ENCODE measurements at regions not wholly inside any gene's neighbourhood (a gene's known extent, or its start where the extent isn't known, plus 50 kb on each side); places are given as distances from the start of the nearest gene placed in this dataset.

DNA sequence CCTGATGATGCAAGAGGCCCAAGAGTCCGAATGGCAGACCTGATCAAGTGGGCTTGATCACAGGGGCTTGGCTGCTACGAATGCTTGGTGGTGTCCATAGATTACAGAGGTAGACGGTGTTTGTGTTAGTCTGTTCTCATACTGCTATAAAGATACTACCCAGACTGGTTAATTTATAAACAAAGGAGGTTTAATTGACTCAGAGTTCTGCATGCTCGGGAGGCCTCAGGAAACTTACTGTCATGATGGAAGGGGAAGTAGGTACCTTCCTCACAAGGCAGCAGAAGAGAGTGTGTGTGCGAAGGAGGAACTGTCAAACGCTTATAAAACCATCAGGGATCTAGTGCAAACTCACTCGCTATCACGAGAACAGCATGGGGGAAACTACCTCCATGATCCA, 268.9 kb upstream of the KLF6 start:
- TF ChIP-seq, protein P1, sequence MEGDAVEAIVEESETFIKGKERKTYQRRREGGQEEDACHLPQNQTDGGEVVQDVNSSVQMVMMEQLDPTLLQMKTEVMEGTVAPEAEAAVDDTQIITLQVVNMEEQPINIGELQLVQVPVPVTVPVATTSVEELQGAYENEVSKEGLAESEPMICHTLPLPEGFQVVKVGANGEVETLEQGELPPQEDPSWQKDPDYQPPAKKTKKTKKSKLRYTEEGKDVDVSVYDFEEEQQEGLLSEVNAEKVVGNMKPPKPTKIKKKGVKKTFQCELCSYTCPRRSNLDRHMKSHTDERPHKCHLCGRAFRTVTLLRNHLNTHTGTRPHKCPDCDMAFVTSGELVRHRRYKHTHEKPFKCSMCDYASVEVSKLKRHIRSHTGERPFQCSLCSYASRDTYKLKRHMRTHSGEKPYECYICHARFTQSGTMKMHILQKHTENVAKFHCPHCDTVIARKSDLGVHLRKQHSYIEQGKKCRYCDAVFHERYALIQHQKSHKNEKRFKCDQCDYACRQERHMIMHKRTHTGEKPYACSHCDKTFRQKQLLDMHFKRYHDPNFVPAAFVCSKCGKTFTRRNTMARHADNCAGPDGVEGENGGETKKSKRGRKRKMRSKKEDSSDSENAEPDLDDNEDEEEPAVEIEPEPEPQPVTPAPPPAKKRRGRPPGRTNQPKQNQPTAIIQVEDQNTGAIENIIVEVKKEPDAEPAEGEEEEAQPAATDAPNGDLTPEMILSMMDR (IDR thresholded peaks at IDR 0.05), result no peak
- TF ChIP-seq POLR2A (IDR thresholded peaks at IDR 0.05), result no peak

All from testis (tissue), 2 donors.